ENCODE measurements at regions not wholly inside any gene's neighbourhood (a gene's known extent, or its start where the extent isn't known, plus 50 kb on each side); places are given as distances from the start of the nearest gene placed in this dataset.

GRCh38 chr16:86428729-86429517, 81.4 kb upstream of the FOXF1 start:
- no peak for DNase-seq

- no peak for DNase-seq
Measured at GRCh38 chr16:86429663-86430062, 80.7 kb upstream of the FOXF1 start.

DNA sequence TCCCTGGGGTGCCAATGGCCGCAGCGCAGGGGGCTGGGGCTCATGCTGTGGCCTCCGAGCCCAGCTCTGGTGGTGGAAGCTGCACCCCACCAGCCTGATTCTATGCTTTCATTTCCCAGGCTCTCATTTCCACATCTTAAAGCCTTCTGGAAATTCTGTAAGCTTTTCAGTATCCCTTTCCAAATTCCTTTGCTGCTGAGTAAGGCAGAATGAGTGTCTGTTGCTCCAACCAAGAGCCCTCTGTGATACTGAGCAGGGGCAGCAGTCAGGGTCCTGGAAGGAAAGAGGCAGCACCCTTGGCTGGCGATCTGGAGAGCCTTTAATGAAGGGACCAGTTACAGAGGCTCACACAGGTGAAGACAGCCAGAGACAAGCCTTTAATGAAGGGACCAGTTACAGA, 79.5 kb upstream of the FOXF1 start:
- no peak for DNase-seq

DNA sequence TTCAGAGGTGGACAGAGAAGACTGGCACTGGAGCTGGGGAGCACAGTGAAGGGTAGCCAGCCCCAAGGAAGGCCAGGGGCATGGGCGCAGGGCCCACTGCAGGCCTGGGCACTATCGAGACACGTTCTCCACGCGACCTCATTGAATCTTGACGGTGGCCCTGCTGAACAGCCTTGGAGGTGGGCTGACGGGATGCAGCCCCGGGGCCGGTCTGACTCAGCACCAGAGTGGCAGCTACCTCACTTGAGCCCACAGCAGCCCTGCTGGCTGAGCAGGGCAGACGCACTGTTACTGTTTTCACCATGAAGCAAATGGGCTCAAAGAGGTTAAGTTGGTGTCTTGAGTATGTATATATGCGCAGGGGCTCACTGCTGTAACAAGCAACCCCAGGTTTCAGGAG, 78.8 kb upstream of the FOXF1 start:
- no peak for DNase-seq

DNA sequence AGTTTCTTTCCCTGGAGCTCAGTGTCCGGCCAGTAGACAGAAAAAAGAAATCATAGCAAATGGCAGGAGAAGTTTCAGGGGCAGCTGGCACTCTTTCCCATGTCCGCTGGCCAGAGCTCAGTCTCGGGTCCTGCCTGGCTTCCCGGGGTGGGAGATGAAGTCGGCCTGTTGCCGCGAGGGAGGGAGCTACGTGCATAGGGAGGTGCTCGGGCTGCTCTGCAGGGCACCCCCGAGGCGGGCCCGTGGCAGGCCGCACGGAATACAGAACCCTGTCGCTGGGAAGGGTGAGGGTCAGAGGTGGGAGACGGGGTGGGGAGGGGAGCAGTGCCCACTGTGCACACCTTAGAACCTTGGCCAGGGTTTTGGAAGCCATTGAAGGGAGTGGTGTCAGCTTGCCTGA, 78.3 kb upstream of the FOXF1 start:
- DNase-seq: no peak

DNA sequence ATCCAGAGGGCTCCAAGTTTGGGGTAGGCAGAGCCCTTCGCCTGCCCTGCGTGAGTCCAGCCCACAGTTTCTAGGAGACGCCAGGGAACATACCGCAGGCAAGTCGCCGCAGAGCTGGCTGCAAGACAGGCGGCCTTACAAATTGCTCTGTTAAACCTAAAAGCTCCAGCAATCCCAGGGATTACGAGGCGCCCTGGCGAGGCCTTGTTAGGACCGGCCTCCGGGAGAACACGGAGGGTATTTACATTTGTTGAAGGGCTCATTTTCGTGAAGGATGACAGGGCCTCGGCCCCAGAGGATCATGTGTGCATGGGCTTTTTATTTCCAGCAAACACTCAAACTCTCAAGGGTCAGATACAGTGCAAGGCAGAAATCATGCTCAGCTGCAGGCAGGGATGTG, 77.6 kb upstream of the FOXF1 start:
- DNase-seq: no peak

GRCh38 chr16:86436466-86437185, 73.7 kb upstream of the FOXF1 start:
- no peak for DNase-seq

- DNase-seq: no peak
Measured at GRCh38 chr16:86437348-86437747, 73.0 kb upstream of the FOXF1 start.

DNA sequence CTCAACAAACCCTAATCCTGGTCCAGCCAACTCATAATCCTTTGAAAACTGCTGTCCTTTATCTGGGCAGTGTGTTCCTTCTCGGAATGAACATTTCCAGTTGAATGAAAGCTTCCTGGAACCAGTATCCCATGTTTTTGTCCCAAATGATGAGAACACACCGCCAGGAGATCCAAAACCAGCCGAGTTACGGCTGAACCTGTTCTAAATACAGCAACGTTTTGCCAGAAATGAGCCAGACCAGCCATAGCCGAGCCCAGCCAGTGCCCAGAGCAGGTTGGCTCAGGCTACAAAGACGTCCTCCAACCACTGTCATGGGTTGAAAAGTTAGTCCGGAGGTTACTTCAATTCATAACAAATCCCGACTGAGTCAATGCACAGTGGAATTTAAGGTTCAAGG, 67.6 kb upstream of the FOXF1 start:
- no peak for DNase-seq

DNA sequence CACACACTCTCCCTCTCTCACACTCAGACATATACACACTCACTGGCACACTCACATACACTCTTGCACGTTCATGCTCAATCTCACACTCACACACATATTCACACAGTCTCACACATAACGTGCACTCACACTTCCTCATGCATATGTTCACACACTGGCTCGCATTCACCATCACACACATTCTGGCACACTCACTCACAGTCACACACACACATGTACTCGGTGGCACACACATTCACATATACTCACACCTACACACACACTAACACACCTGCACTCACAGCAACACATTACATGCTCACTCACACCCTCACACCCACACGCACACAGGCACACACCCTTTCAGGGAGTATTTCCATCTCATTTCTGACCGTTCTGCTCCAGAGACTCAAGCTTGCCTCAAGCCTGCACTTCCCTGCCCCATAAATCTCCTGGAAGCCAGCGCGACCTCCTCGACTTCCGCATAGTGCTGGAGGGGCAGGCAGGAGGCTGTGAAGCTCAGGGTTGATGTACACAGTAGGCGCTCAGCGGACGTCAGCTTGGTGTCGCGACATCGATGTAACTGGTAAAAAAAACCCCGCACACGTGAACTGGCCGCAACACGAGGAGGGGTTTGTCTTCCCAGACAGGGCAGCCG, 66.7 kb upstream of the FOXF1 start:
- DNase-seq: no peak

GRCh38 chr16:86444261-86444660, 66.1 kb upstream of the FOXF1 start:
- DNase-seq: no peak

DNA sequence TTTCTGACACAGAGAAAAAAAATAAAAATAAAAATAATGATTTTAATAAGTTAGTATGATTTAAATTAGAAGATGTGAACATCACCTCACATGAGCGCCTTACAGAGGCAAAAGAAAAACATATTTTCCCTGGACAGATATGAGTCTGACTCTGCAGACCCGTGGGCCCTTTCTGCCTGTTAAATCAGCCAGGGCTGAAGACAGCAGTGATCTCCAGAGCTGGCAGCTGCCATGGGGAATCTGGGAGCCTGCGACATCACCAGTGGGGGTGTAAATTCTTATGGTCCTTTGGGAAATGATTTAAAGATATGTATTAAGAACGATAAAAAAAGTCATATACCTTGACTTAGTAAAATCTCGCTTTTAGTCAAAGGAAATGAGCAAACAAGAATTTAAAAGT, 65.7 kb upstream of the FOXF1 start:
- no peak for DNase-seq

GRCh38 chr16:86446279-86446678, 64.0 kb upstream of the FOXF1 start:
- no peak for DNase-seq

DNA sequence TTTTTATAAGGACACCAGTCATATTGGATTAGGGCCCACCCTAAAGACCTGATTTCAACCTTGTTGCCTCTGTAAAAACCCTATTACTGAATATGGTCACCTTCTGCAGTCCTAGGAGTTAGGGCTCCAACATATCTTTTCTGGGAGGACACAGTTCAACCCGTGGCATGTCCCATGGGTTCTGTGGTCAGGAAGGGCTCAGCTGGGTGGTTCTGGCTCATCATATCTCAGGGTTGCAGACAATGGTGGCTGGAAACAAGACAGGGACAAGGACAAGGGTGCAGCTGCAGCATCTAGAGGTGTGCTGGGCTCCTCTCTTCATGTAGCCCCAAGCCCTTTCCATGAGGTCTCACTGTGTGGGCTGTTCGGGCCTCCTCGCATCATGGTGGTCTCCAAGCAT, 63.1 kb upstream of the FOXF1 start:
- no peak for DNase-seq

DNA sequence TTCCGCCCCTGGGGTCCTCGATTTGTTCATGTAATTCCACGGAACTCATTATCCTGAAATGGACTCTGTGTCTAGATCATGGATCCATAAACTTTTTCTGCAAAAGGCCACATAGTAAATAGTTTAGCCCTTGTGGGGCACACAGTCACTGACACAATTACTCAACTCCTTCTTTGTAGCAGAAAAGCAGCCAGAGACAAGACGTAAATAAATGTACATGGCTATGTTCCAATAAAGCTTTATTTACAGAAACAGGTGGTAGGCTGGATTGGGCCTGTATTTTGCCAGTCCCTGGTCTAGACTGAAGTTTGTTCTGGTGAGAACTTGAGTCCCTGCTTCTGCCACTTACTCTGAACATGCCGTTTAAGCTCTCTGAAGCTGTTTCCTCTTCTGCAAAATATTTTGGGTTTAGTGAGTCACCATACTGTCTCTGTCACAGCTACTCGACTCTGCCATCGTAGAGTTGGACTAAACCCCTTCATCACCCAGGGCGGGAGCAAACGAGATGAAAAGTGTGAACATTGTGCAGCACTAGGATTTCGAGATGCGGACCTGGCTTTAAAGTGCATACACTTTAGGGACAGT, 61.9 kb upstream of the FOXF1 start:
- DNase-seq: no peak

GRCh38 chr16:86449446-86450095, 60.8 kb upstream of the FOXF1 start:
- DNase-seq: no peak

- no peak for DNase-seq
Measured at GRCh38 chr16:86450691-86451090, 59.6 kb upstream of the FOXF1 start.

- no peak for DNase-seq
Measured at GRCh38 chr16:86452451-86452850, 57.9 kb upstream of the FOXF1 start.

DNA sequence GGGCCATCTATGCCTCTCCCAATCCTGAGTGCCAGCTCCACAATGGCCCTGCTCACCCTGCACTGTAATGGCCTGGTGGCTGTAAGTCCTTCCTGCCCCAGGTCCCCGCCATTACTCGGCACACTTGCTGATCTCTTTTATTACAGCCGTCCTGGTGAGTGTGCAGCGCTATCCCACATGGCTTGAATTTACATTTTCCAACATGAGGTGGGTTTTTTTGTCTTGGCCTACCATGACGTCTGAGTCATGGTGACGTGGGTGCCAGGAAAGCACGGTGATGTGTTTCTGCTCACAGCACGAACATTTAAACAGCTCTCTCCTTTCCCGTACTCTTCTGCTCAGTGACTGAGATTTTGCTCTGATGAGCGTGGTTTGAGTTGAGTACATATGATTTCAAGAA, 55.2 kb upstream of the FOXF1 start:
- peak; percentile 46 for DNase-seq

DNA sequence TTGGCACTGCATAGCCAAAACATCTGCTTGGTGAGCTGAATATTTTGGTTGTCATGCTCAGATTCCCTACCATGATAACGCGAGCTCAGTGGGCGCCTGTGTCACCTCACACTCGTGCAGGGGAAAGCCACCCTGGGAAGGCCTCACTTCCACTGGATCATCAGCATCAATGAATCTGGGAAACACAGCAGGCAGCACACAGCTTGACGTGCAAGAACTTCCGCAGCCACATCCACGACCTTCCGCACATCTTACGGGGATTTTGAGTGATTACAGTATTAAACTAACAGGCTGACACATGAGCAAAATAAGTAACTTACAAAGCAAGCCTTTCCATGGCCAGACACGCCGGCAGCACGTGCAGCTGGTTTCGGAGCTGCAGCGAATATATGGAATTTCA, 54.7 kb upstream of the FOXF1 start:
- no peak for DNase-seq

DNA sequence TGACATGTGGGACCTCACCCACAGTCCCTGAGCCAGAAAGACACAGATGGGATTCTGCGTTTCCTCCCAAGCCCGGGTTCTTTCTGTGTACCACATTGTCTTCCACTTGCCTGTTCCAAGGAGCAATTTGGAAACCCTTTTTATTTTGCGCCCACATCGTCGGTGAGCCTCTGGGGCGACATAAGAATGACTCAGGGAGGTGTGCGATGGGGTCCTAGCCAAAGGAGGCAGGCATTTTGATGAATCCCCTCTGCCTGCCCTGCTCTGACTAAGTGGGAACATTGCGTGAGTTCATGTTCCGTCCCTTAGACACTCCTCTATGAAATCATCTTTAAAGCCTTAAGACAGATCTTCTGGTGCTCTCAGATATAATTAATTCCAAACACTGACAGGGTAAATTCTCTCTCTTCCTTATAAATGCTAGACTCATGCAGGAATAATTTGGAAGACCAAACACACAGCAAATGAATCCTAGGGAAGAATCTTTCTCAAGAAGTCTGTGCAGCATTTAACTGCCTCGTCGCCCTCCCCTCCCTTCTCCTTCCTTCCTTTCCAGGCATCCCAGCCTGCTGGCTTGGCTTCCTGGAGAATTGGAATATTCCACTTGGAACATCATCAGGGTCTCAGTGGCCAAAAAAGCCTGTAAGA, 52.7 kb upstream of the FOXF1 start:
- DNase-seq: peak; percentile 60

DNA sequence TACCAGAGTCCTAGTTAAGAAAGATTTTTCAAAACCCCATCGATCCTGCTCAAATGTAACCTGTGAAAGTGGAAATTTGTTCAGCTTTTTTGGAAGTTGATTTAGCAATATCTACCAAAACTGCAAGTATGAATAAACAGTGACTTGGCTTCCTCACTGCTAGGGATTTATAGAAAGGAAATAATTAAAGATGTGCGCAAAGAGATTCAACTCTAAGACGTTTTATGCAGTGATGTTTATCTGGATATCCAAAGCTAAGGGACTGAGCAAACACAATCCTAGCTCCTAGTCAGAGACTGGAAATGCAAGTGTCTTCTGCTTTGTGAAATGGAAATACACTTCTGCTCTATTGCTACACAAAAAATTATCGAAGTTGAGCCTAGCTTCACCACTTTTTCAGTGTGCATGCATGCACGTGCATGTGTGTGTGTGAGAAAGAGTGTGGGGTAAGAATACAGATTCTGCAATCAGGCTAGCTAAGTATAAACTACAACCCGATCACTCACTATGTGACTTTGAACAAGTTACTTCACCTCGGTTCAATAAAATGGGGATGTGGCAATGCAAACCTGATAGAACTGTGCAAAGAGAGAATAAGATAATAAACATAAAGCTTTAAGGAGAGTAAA, 52.1 kb upstream of the FOXF1 start:
- no peak for DNase-seq

All from amniotic stem cell (primary cell).